Smooth muscle cell (in vitro differentiated cells): ENCODE measurements at regions not wholly inside any gene's neighbourhood (a gene's known extent, or its start where the extent isn't known, plus 50 kb on each side); places are given as distances from the start of the nearest gene placed in this dataset.

Experiments
- DNase-seq: peaks from one replicate; lab custom pipeline; 2025; ENCODE audit not compliant: unreplicated experiment; lab: John Stamatoyannopoulos, UW
- H2AFZ ChIP-seq: fragments of 200-600 bp; sonication (generic); 2 replicates; pipeline ENCODE4 v1.6.0; 2016; ENCODE audit warnings: antibody characterized with exemption, low read depth, mild to moderate bottlenecking
- H3F3A ChIP-seq: fragments of 200-600 bp; sonication (generic); 2 replicates; pipeline ENCODE4 v1.6.0; 2017; ENCODE audit warnings: antibody characterized with exemption, low read depth
- H3K27ac ChIP-seq: fragments of 200-600 bp; sonication (generic); 2 replicates; pipeline ENCODE4 v1.5.1; 2016; ENCODE audit warnings: low read depth, mild to moderate bottlenecking
- H3K27me3 ChIP-seq: fragments of 200-600 bp; sonication (generic); 2 replicates; pipeline ENCODE4 v1.6.1; 2016; ENCODE audit warnings: low read depth, mild to moderate bottlenecking
- H3K36me3 ChIP-seq: fragments of 200-600 bp; sonication (generic); 2 replicates; pipeline ENCODE4 v1.5.1; 2016; ENCODE audit warnings: low read depth
- H3K4me1 ChIP-seq: fragments of 200-600 bp; sonication (generic); 2 replicates; pipeline ENCODE4 v1.5.1; 2016; ENCODE audit warnings: low read depth
- H3K4me2 ChIP-seq: fragments of 200-600 bp; sonication (generic); 2 replicates; pipeline ENCODE4 v1.6.0; 2016; ENCODE audit warnings: mild to moderate bottlenecking
- H3K4me3 ChIP-seq: fragments of 200-600 bp; sonication (generic); 2 replicates; pipeline ENCODE4 v1.5.1; 2016; ENCODE audit warnings: mild to moderate bottlenecking
- H3K79me2 ChIP-seq: fragments of 200-600 bp; sonication (generic); 2 replicates; pipeline ENCODE4 v1.6.0; 2016; ENCODE audit warnings: low read depth, mild to moderate bottlenecking
- H3K9ac ChIP-seq: fragments of 200-600 bp; sonication (generic); 2 replicates; pipeline ENCODE4 v1.6.0; 2016; ENCODE audit warnings: low read depth
- H3K9me3 ChIP-seq: fragments of 200-600 bp; sonication (generic); replicated peaks from 2 replicates; pipeline ENCODE4 v1.5.1; 2016; ENCODE audit warnings: low read depth
- H4K20me1 ChIP-seq: fragments of 200-600 bp; sonication (generic); 2 replicates; pipeline ENCODE4 v1.6.0; 2016; ENCODE audit warnings: low read depth
- WGBS: methylation state at CpG from one replicate; pipeline ENCODE4 v1.1.7; 2016; ENCODE audit warnings: low lambda C conversion rate; 5-methylcytosine and 5-hydroxymethylcytosine counted together
- TF ChIP-seq, protein P1 (sequence below): fragments of 200-600 bp; sonication (generic); IDR thresholded peaks from 2 replicates; pipeline ENCODE4 v1.5.1; 2017; ENCODE audit warnings: borderline replicate concordance, mild to moderate bottlenecking, antibody characterized with exemption; ENCODE audit not compliant: insufficient read depth, poor library complexity, severe bottlenecking

DNA sequence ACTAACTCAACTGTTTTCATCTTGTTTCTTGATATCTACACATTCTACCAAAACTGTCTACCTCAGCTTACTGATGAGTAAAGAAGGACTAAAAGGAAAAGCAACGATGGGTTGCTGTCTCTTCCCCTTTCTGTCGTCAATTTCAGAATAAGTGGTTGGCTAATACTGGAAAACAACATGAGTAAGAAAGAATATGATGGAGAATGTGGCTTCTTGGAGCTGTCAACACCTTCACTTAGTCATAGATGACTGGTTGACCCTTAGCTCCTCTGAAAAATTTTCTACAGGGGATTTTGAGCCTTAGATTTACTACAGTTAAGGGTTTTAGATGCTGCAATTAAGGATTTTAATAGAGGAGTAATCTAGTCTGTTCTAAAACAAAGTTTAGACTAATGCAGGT is 797.9 kb downstream of the TLE4 start:
- DNase-seq = no peak
- Histone ChIP-seq H3K9me3 (no peaks in the 10 kb centered on the region), H3K4me2 (no peak overlapping the region), H4K20me1 (no peaks in the 10 kb centered on the region), H3K79me2 (no peaks in the 10 kb centered on the region), H3K27ac (no peak overlapping the region), H3K36me3 (no peaks in the 10 kb centered on the region), H3K4me1 (no peaks in the 10 kb centered on the region), H3K27me3 (no peaks in the 10 kb centered on the region), H3K4me3 (no peak overlapping the region), H2AFZ (no peak overlapping the region), H3F3A (no peaks in the 10 kb centered on the region), H3K9ac (no peak overlapping the region)
- 50% methylated on average over 2 of the region's 2 CpGs for WGBS
- TF ChIP-seq, protein P1, sequence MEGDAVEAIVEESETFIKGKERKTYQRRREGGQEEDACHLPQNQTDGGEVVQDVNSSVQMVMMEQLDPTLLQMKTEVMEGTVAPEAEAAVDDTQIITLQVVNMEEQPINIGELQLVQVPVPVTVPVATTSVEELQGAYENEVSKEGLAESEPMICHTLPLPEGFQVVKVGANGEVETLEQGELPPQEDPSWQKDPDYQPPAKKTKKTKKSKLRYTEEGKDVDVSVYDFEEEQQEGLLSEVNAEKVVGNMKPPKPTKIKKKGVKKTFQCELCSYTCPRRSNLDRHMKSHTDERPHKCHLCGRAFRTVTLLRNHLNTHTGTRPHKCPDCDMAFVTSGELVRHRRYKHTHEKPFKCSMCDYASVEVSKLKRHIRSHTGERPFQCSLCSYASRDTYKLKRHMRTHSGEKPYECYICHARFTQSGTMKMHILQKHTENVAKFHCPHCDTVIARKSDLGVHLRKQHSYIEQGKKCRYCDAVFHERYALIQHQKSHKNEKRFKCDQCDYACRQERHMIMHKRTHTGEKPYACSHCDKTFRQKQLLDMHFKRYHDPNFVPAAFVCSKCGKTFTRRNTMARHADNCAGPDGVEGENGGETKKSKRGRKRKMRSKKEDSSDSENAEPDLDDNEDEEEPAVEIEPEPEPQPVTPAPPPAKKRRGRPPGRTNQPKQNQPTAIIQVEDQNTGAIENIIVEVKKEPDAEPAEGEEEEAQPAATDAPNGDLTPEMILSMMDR = no peak

DNA sequence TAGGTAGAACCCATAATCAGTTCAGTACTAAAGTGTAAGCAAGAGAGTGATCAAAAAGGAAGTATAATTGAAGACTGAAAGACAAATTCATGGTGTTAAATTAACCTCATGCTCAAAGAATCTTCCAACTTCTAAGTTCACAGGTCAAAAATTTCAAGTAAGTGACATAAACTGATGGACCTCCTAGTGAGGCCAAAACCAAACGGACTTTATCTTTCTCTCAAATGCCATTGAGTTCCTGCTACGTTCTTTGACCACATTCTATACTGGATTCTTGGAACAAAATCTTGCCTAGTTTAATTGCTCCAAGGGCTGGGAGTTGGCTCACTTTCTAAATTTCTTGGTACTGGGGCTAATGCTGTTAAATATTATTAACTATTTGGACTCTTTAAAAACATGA is 794.9 kb downstream of the TLE4 start:
- 54% methylated on average over 2 of the region's 2 CpGs for WGBS
- Histone ChIP-seq H3K27me3 (no peaks in the 10 kb centered on the region), H3K9me3 (no peaks in the 10 kb centered on the region), H3K79me2 (no peaks in the 10 kb centered on the region), H3K4me1 (no peaks in the 10 kb centered on the region), H4K20me1 (no peaks in the 10 kb centered on the region), H2AFZ (no peak overlapping the region), H3K27ac (no peak overlapping the region), H3K4me3 (no peak overlapping the region), H3F3A (no peaks in the 10 kb centered on the region), H3K36me3 (no peaks in the 10 kb centered on the region), H3K4me2 (no peak overlapping the region), H3K9ac (no peak overlapping the region)
- no peak for DNase-seq
- TF ChIP-seq, protein P1 = no peak

- no peak for DNase-seq
- Histone ChIP-seq H3K4me2 (no peak overlapping the region), H3K27ac (no peak overlapping the region), H3F3A (no peaks in the 10 kb centered on the region), H3K4me1 (no peaks in the 10 kb centered on the region), H3K9ac (no peak overlapping the region), H4K20me1 (no peaks in the 10 kb centered on the region), H3K36me3 (no peaks in the 10 kb centered on the region), H2AFZ (no peak overlapping the region), H3K4me3 (no peak overlapping the region), H3K79me2 (no peaks in the 10 kb centered on the region), H3K27me3 (no peaks in the 10 kb centered on the region), H3K9me3 (no peaks in the 10 kb centered on the region)
- 98% methylated on average over 35 of the region's 35 CpGs for WGBS
- TF ChIP-seq, protein P1 = no peak
Observed at GRCh38 chr9:80359941-80360881, 788.4 kb downstream of the TLE4 start.

DNA sequence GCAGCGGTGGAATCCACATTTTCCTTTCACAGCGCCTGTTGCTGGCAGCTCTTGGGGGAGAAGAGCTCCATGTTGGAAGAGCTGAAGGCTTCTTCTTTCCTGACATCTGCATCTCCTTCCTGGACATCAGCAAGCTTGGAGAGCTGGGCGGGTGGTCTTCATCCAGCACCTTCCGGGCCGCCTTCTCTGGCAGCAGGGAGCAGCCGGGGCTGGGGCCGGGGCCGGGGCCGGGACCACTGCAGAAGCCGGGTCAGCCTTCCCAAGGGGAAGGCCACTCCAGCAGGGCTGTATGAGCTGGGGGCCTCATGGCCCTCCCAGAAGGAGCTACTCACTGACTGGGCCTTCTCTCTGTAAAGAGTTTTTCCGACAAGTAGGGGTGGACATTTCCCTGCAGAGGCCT is 787.5 kb downstream of the TLE4 start:
- H3K79me2 ChIP-seq = no peaks in the 10 kb centered on the region
- no peaks in the 10 kb centered on the region for H3K36me3 ChIP-seq
- H3K4me1 ChIP-seq = no peaks in the 10 kb centered on the region
- H3F3A ChIP-seq = no peaks in the 10 kb centered on the region
- no peak overlapping the region for H3K27ac ChIP-seq
- no peak for DNase-seq
- H3K4me3 ChIP-seq = no peak overlapping the region
- H3K4me2 ChIP-seq = no peak overlapping the region
- WGBS = 95% methylated on average over 11 of the region's 11 CpGs
- H4K20me1 ChIP-seq = no peaks in the 10 kb centered on the region
- no peak overlapping the region for H2AFZ ChIP-seq
- H3K9me3 ChIP-seq = no peaks in the 10 kb centered on the region
- H3K27me3 ChIP-seq = no peaks in the 10 kb centered on the region
- TF ChIP-seq, protein P1 = no peak
- no peak overlapping the region for H3K9ac ChIP-seq
